ENCODE measurements at regions not wholly inside any gene's neighbourhood (a gene's known extent, or its start where the extent isn't known, plus 50 kb on each side); places are given as distances from the start of the nearest gene placed in this dataset.

DNA sequence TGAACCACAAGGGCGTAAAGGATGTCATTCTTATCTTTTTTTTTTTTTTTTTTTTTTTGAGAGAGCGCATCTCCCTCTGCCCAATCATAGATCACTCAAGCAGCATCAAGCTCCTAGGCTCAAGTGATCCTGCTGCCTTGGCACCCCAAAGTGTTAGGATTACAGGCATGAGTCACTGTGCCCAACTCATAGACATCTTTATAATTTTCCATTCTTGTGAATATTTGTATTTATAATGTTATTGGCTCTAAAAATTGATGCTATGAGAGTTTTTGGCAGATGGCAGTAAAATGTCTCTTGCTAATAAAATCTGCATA is 128.7 kb downstream of the AKR1D1 start:
- Mint-ChIP-seq H3K27me3 (ENCODE audit: low read depth in 3 of 3) (no peaks in the 10 kb centered on the region), H3K4me1 (peaks cover 29% of the 10 kb centered on the region), H3K27ac (no peak overlapping the region), H3K36me3 (peaks cover 0 to 3% of the 10 kb centered on the region in 2 donors), H3K9me3 (peaks cover 12 to 37% (median 22%) of the 10 kb centered on the region in 7 donors), H3K4me3 (no peak overlapping the region)
- Histone ChIP-seq H3K4me2 (replicated peaks; ENCODE audit: extremely low read depth, low read length, poor library complexity, severe bottlenecking) (no peak overlapping the region), H4K20me1 (ENCODE audit: insufficient read depth, low read length) (no peaks in the 10 kb centered on the region), H3K9ac (ENCODE audit: insufficient read depth, low read length, poor library complexity, severe bottlenecking) (no peak overlapping the region), H2AFZ (ENCODE audit: insufficient read depth, low read depth, low read length, poor library complexity, severe bottlenecking) (no peak overlapping the region), H3K27me3 (ENCODE audit: control insufficient read depth in 2 of 2, insufficient read depth in 2 of 2, low read length in 2 of 2) (no peaks in the 10 kb centered on the region), H3K36me3 (replicated peaks in 1 of 2; ENCODE audit: control insufficient read depth in 1 of 2, insufficient read depth in 2 of 2, low read length in 2 of 2) (no peaks in the 10 kb centered on the region), H3K79me2 (ENCODE audit: insufficient read depth, low read length) (no peaks in the 10 kb centered on the region), H3K9me3 (replicated peaks in 1 of 2; ENCODE audit: control insufficient read depth in 1 of 2, insufficient read depth in 1 of 2, low read length in 2 of 2) (peaks cover 13 to 14% of the 10 kb centered on the region in 2 donors), H3K4me1 (ENCODE audit: control insufficient read depth in 1 of 2, insufficient read depth in 2 of 2, low read length in 2 of 2) (peaks cover 11 to 22% of the 10 kb centered on the region in 2 donors), H3K27ac (ENCODE audit: low read depth in 1 of 2, low read length in 2 of 2) (no peak overlapping the region), H3K4me3 (replicated peaks in 1 of 3; ENCODE audit: low read depth in 2 of 3, low read length in 3 of 3) (no peak overlapping the region)
- TF ChIP-seq, protein P1, sequence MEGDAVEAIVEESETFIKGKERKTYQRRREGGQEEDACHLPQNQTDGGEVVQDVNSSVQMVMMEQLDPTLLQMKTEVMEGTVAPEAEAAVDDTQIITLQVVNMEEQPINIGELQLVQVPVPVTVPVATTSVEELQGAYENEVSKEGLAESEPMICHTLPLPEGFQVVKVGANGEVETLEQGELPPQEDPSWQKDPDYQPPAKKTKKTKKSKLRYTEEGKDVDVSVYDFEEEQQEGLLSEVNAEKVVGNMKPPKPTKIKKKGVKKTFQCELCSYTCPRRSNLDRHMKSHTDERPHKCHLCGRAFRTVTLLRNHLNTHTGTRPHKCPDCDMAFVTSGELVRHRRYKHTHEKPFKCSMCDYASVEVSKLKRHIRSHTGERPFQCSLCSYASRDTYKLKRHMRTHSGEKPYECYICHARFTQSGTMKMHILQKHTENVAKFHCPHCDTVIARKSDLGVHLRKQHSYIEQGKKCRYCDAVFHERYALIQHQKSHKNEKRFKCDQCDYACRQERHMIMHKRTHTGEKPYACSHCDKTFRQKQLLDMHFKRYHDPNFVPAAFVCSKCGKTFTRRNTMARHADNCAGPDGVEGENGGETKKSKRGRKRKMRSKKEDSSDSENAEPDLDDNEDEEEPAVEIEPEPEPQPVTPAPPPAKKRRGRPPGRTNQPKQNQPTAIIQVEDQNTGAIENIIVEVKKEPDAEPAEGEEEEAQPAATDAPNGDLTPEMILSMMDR (IDR thresholded peaks at IDR 0.05), result no peak
- no peak for DNase-seq
- no CpG with 5 or more reads among the region's 2 CpGs for WGBS (ENCODE audit: insufficient coverage)
- intact Hi-C loops (cut with micrococcal nuclease), result no loop called here

DNA sequence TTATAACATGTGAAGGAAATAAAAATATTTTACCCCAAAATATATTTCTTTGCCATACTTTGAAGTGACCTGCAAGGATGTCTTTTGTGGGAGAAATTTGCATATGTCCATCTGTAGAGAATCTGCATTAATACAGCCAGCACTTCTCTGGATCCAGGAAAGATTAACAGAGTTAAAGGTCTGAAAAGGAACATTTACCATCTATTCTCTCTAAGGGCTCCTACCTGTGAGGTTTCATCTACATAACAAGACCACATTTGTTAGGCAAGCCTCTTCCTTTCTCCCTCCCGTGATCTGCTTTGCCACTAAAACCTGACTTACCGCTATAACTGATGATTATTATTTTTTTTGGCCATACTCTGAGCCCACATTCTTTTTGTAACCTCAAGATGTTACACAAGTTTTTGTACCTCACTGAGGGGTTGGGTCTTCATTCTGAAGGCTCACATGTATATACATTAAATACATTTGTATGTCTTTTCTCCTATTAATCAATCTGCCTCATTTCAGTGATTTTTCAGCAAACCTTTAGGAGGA is 129.4 kb downstream of the AKR1D1 start:
- Histone ChIP-seq H3K4me2 (replicated peaks; ENCODE audit: extremely low read depth, low read length, poor library complexity, severe bottlenecking) (no peak overlapping the region), H2AFZ (ENCODE audit: insufficient read depth, low read depth, low read length, poor library complexity, severe bottlenecking) (peak overlapping the region; percentile 42), H3K79me2 (ENCODE audit: insufficient read depth, low read length) (no peaks in the 10 kb centered on the region), H3K27ac (ENCODE audit: low read depth in 1 of 2, low read length in 2 of 2) (no peak overlapping the region), H3K4me3 (replicated peaks in 1 of 3; ENCODE audit: low read depth in 2 of 3, low read length in 3 of 3) (no peak overlapping the region), H3K36me3 (replicated peaks in 1 of 2; ENCODE audit: control insufficient read depth in 1 of 2, insufficient read depth in 2 of 2, low read length in 2 of 2) (no peaks in the 10 kb centered on the region), H3K27me3 (ENCODE audit: control insufficient read depth in 2 of 2, insufficient read depth in 2 of 2, low read length in 2 of 2) (no peaks in the 10 kb centered on the region), H3K9ac (ENCODE audit: insufficient read depth, low read length, poor library complexity, severe bottlenecking) (no peak overlapping the region), H3K9me3 (replicated peaks in 1 of 2; ENCODE audit: control insufficient read depth in 1 of 2, insufficient read depth in 1 of 2, low read length in 2 of 2) (peaks cover 14 to 16% of the 10 kb centered on the region in 2 donors), H3K4me1 (ENCODE audit: control insufficient read depth in 1 of 2, insufficient read depth in 2 of 2, low read length in 2 of 2) (peaks cover 11 to 22% of the 10 kb centered on the region in 2 donors), H4K20me1 (ENCODE audit: insufficient read depth, low read length) (no peaks in the 10 kb centered on the region)
- no peak overlapping the region for H3K4me3 Mint-ChIP-seq
- intact Hi-C loops (cut with micrococcal nuclease), result no loop called here
- H3K9me3 Mint-ChIP-seq, result peaks cover 12 to 35% (median 22%) of the 10 kb centered on the region in 7 donors
- peaks cover 0 to 1% (median 0%) of the 10 kb centered on the region in 3 donors for H3K27me3 Mint-ChIP-seq (ENCODE audit: low read depth in 3 of 3)
- TF ChIP-seq, protein P1 (IDR thresholded peaks at IDR 0.05), result no peak
- no peak overlapping the region for H3K27ac Mint-ChIP-seq
- peaks cover 29% of the 10 kb centered on the region for H3K4me1 Mint-ChIP-seq
- no peak for DNase-seq
- WGBS (ENCODE audit: insufficient coverage), result 0% methylated on average over 1 of the region's 2 CpGs
- peaks cover 0 to 3% of the 10 kb centered on the region in 2 donors for H3K36me3 Mint-ChIP-seq

Measured in CD14-positive monocyte (primary cell).